Loucy (cell line): ENCODE measurements at regions not wholly inside any gene's neighbourhood (a gene's known extent, or its start where the extent isn't known, plus 50 kb on each side); places are given as distances from the start of the nearest gene placed in this dataset.

ENCODE experiments used
- H2AFZ ChIP-seq: fragments of 200-600 bp; sonication (generic); 2 replicates; pipeline ENCODE4 v1.6.0; 2016; ENCODE audit warnings: antibody characterized with exemption, mild to moderate bottlenecking, low read length, moderate library complexity
- H3F3A ChIP-seq: fragments of 200-600 bp; 2 replicates; pipeline ENCODE4 v1.6.0; 2016; ENCODE audit warnings: antibody characterized with exemption, low read depth, mild to moderate bottlenecking
- H3K27me3 ChIP-seq: fragments of 200-600 bp; sonication (generic); 2 replicates; pipeline ENCODE4 v1.6.1; 2014; ENCODE audit warnings: low read length, mild to moderate bottlenecking; ENCODE audit not compliant: insufficient read depth, poor library complexity, severe bottlenecking
- H3K36me3 ChIP-seq: fragments of 200-600 bp; sonication (generic); 2 replicates; pipeline ENCODE4 v1.6.1; 2016; ENCODE audit warnings: low read length; ENCODE audit not compliant: insufficient read depth
- H3K4me1 ChIP-seq: fragments of 200-600 bp; sonication (generic); 2 replicates; pipeline ENCODE4 v1.5.1; 2014; ENCODE audit warnings: low read length, mild to moderate bottlenecking; ENCODE audit not compliant: insufficient read depth, poor library complexity, severe bottlenecking
- H3K4me2 ChIP-seq: fragments of 200-600 bp; sonication (generic); 2 replicates; pipeline ENCODE4 v1.6.0; 2014; ENCODE audit warnings: antibody characterized with exemption, low read length, low read depth, mild to moderate bottlenecking; ENCODE audit not compliant: poor library complexity, severe bottlenecking
- H3K4me3 ChIP-seq: fragments of 200-600 bp; sonication (generic); 2 replicates; pipeline ENCODE4 v1.5.1; 2014; ENCODE audit warnings: low read length, mild to moderate bottlenecking, mixed read lengths; ENCODE audit not compliant: poor library complexity, severe bottlenecking
- H3K79me2 ChIP-seq: fragments of 200-600 bp; sonication (generic); 2 replicates; pipeline ENCODE4 v1.6.1; 2014; ENCODE audit warnings: low read length; ENCODE audit not compliant: insufficient read depth
- H3K9ac ChIP-seq: fragments of 200-600 bp; sonication (generic); 2 replicates; pipeline ENCODE4 v1.6.0; 2014; ENCODE audit warnings: mild to moderate bottlenecking, low read depth, low read length, moderate library complexity; ENCODE audit not compliant: poor library complexity, severe bottlenecking
- H3K9me2 ChIP-seq: fragments of 200-600 bp; sonication (generic); replicated peaks from 2 replicates; pipeline ENCODE4 v1.6.1; 2016; ENCODE audit warnings: low read depth, low read length, mixed read lengths
- H3K9me3 ChIP-seq: fragments of 200-600 bp; sonication (generic); 2 replicates; pipeline ENCODE4 v1.6.1; 2014; ENCODE audit warnings: mild to moderate bottlenecking, antibody characterized with exemption, low read length, low read depth; ENCODE audit not compliant: insufficient read depth
- H4K20me1 ChIP-seq: fragments of 200-600 bp; sonication (generic); 2 replicates; pipeline ENCODE4 v1.6.0; 2014; ENCODE audit warnings: antibody characterized with exemption, low read length, mild to moderate bottlenecking; ENCODE audit not compliant: insufficient read depth, poor library complexity, severe bottlenecking
- EZH2phosphoT487 ChIP-seq: fragments of 200-600 bp; IDR thresholded peaks from 2 replicates; pipeline ENCODE4 v1.6.1; 2018; ENCODE audit warnings: antibody characterized with exemption, mild to moderate bottlenecking, moderate library complexity, borderline replicate concordance
- TF ChIP-seq, protein P1 (sequence below): fragments of 200-600 bp; sonication (generic); conservative IDR thresholded peaks from 2 replicates; pipeline ENCODE4 v1.5.1; 2014; ENCODE audit warnings: mild to moderate bottlenecking, antibody characterized with exemption, low read length

DNA sequence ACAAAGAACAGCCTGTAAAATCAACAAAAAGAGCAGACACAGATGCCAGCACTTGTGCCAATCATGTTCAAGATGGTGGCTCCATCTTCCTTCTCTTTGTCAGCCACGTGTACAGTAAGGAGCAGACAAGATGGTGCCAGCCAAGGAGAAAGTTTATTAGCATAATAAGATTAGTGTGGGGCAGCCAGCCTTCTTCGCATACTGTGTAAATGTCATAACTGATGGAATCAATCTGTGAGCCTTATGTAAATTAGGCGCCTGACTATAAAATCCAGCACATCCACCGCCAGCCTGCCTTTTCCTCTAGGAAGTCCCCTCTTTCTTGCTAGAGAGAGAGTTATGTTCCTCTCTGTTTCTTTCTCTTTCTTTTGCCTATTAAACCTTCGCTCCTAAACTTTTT is 99.7 kb upstream of the RALGAPA2 start:
- H3K36me3 ChIP-seq: no peaks in the 10 kb centered on the region
- no peaks in the 10 kb centered on the region for H3K9me3 ChIP-seq
- TF ChIP-seq, protein P1, sequence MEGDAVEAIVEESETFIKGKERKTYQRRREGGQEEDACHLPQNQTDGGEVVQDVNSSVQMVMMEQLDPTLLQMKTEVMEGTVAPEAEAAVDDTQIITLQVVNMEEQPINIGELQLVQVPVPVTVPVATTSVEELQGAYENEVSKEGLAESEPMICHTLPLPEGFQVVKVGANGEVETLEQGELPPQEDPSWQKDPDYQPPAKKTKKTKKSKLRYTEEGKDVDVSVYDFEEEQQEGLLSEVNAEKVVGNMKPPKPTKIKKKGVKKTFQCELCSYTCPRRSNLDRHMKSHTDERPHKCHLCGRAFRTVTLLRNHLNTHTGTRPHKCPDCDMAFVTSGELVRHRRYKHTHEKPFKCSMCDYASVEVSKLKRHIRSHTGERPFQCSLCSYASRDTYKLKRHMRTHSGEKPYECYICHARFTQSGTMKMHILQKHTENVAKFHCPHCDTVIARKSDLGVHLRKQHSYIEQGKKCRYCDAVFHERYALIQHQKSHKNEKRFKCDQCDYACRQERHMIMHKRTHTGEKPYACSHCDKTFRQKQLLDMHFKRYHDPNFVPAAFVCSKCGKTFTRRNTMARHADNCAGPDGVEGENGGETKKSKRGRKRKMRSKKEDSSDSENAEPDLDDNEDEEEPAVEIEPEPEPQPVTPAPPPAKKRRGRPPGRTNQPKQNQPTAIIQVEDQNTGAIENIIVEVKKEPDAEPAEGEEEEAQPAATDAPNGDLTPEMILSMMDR: no peak
- TF ChIP-seq EZH2phosphoT487: no peak
- H4K20me1 ChIP-seq: no peaks in the 10 kb centered on the region
- H3K4me1 ChIP-seq: peaks cover 5% of the 10 kb centered on the region
- H3K4me3 ChIP-seq: no peak overlapping the region
- no peaks in the 10 kb centered on the region for H3K9me2 ChIP-seq
- no peaks in the 10 kb centered on the region for H3F3A ChIP-seq
- H3K79me2 ChIP-seq: no peaks in the 10 kb centered on the region
- no peak overlapping the region for H3K4me2 ChIP-seq
- H3K9ac ChIP-seq: no peak overlapping the region
- H2AFZ ChIP-seq: no peak overlapping the region
- no peaks in the 10 kb centered on the region for H3K27me3 ChIP-seq

DNA sequence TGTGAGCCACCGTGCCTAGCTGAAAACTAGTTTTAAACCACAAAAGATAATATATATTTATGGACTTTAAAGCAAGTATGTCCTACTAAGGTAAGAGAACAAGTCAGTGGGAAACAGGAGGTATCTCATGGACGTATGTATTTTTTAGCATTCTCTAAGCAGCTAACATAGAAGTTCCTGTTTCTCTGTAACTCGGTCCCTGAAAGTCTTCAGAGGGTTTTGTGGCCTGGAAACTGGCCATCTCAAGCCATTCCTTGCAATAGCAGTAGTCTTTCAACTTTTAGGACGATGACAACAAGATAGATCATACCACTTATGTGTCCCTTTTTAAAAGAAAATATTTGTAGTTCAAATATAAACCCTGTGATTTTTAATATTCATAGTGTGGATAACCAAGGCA is 95.6 kb upstream of the RALGAPA2 start:
- Histone ChIP-seq H3K36me3 (no peaks in the 10 kb centered on the region), H3K4me2 (no peak overlapping the region), H3K9ac (no peak overlapping the region), H3K27me3 (no peaks in the 10 kb centered on the region), H2AFZ (no peak overlapping the region), H3K9me3 (no peaks in the 10 kb centered on the region), H4K20me1 (no peaks in the 10 kb centered on the region), H3K4me1 (no peaks in the 10 kb centered on the region), H3K9me2 (no peaks in the 10 kb centered on the region), H3F3A (no peaks in the 10 kb centered on the region), H3K4me3 (no peak overlapping the region), H3K79me2 (no peaks in the 10 kb centered on the region)
- TF ChIP-seq, protein P1: no peak
- TF ChIP-seq EZH2phosphoT487: no peak

DNA sequence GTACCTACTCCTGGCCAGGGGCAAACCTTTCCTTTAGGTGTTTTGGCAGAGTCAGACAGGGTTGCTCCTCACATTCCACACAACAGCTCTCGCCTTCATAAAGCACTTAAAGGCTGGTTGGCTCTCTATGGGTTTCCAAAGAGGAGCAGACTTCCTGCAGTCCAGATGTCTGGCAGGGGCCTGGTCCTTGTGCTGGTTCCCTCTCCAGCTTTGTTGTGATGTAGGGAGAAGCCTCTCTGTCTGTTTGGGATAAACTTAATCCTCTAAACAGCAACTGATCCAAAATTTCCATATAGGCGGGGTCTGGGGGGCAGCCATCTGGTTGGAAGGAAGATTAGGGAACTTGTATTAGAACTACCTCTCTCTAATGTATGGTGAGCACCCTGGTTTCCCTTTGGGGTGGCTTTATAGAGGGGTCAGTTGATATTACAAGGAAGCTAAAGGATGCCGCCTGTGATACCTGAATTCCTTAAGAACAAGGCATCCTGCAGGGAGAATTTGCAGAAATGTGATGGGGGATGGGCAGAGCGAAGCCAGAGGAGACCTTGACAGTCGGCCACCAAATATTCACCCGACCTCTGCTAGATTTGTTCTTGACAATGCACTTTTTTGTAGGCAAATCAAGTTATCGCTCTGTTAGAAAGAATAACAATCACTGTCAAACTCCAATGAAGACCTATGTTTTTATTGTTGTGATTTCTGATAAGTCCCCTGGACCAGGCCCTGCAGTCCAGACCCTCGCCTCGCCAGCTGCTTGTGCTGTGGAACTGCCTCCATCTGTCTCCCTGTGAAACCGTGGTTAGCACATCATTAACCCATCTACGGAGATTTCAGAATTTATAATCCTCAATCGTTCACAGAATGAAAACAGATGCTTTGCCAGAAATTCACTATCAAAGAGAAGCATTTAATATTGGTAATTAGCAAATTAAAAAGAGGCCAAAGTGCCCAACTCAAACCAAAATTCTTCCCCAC is 94.0 kb upstream of the RALGAPA2 start:
- H3K9ac ChIP-seq: no peak overlapping the region

More for the DNA sequence above, 94.0 kb upstream of the RALGAPA2 start:
- H2AFZ ChIP-seq: no peak overlapping the region
- no peaks in the 10 kb centered on the region for H3K9me2 ChIP-seq
- no peak overlapping the region for H3K4me3 ChIP-seq
- no peaks in the 10 kb centered on the region for H3K9me3 ChIP-seq
- peaks cover 1% of the 10 kb centered on the region for H3K4me1 ChIP-seq
- no peaks in the 10 kb centered on the region for H3F3A ChIP-seq
- H3K4me2 ChIP-seq: no peak overlapping the region
- no peaks in the 10 kb centered on the region for H3K79me2 ChIP-seq
- H4K20me1 ChIP-seq: no peaks in the 10 kb centered on the region
- H3K27me3 ChIP-seq: no peaks in the 10 kb centered on the region
- H3K36me3 ChIP-seq: no peaks in the 10 kb centered on the region
- no peak for TF ChIP-seq EZH2phosphoT487
- TF ChIP-seq, protein P1: no peak
